HG03108 (cell line): ENCODE measurements at regions not wholly inside any gene's neighbourhood (a gene's known extent, or its start where the extent isn't known, plus 50 kb on each side); places are given as distances from the start of the nearest gene placed in this dataset.
"Not testable (repeated sequence)": the region's sequence is repeated elsewhere in the genome, so short reads cannot be mapped to it uniquely, and the experiment has no call there.

Experiments
- ATAC-seq: cut with Tn5 transposase; IDR thresholded peaks from one replicate; pipeline ENCODE4 v1.9.1; 2021; ENCODE audit warnings: moderate library complexity; ENCODE audit not compliant: unreplicated experiment

DNA sequence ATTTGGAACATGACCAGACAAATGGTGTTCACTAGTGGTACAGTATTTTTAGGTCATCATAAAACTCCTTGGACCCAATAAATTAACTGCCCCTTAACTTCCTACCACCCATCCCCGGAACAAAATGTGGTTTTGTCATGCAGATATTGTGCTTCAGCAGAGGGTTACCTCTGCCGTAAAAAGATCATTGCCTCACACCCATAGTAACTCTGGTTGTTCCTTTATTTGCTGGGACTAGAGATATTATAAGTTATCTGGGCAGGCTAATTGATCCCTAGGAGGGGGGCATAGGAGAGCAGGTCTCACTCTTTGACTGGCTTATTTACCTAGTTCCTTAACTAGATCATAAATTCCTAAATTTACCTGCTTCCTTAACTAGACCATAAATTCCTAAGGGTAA is 1343.9 kb upstream of the CHAC2 start:
- no peak for ATAC-seq

DNA sequence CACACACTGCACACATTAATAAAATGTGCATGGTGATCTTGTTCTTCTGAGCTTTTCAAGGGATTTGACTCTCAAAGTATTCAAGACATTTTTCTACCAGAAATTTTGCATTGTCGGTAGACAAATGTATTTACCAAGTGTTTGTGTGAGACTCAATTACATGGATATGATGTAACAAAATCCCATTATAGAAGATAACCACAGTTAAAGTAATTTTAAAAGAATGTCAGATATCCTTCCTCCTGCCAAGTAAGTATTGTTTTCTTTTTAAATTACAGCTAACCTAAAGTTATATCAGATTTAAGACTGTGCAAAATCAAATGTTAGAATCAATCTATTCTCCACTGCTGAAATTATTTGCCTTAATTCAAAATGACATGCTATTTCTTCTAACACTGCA is 1344.5 kb upstream of the CHAC2 start:
- no peak for ATAC-seq

DNA sequence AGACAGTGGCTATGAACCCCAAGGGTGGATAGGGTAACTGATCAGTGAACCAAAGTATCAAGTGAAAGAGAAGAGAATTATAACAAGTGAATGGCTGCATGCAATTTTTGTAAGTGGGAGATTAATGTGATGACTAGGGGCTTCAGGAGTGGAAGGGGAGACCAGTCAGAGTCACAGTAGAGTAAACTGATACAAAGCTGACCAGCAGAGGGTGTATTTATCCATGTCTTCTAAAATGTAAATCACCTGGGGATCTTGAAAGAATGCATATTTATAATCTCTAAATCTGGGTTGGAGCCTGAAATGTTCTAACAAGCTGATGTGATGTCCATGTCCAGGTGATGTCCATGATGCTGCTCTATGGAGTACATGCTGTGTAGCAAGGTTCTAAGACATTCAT is 1351.3 kb upstream of the CHAC2 start:
- ATAC-seq: no peak

DNA sequence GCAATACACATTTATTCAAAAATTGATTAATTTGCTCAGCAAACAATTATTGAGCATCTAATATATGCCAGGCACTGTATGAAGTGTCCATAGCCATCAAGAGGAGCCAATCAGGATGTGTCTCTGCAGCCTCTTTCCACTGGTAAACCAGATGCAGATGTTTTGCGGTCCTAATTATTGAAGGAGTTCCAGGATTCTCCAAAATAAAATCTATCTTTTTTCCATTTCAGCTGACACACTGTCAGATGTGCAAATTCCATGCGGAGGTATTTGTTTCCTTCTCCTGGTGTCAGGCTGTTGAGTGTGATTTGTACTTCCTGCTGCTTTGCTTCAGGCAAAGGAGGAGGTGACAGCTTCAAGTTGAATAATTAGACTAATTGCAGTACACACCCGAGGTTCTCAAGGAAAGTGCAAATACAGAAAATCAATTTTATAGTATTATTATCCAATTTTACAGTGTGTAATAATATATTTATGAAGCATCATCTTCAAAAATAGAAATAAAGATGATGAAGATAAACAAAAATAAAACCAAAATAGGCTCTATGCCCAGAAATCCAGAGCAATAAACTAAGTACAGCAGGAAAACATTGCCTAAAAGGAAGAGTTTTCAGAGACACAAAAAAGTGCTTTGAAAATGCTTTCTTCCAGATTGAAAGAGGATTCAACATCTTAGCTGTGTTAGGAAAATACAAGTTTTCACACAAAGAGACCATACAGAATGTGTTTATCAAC is 1352.9 kb upstream of the CHAC2 start:
- no peak for ATAC-seq

DNA sequence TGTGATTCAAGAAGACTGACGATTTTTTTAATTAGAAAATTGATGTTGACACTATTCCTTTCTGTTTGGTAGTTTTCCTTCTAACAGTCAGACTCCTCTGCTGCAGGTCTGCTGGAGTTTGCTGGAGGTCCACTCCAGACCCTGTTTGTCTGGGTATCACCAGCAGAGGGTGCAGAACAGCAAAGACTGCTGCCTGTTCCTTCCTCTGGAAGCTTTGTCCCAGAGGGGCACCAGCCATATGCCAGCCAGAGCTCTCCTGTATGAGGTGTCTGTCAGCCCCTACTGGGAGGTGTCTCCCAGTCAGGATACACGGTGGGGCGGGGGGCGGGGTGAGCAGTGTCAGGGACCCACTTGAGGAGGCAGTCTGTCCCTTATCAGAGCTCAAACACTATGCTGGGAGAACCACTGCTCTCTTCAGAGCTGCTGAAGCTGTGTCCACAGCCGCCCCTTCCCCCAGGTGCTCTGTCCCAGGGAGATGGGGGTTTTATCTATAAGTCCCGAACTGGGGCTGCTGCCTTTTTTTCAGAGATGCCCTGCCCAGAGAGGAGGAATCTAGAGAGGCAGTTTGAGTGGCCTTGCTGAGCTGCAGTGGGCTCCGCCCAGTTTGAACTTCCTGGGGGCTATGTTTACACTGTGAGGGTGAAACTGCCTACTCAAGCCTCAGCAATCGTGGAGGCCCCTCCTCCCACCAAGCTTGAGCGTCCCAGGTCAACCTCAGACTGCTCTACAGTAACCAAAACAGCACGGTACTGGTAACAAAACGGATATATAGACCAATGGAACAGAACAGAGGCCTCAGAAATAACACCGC is 1358.1 kb upstream of the CHAC2 start:
- not testable (repeated sequence) for ATAC-seq

DNA sequence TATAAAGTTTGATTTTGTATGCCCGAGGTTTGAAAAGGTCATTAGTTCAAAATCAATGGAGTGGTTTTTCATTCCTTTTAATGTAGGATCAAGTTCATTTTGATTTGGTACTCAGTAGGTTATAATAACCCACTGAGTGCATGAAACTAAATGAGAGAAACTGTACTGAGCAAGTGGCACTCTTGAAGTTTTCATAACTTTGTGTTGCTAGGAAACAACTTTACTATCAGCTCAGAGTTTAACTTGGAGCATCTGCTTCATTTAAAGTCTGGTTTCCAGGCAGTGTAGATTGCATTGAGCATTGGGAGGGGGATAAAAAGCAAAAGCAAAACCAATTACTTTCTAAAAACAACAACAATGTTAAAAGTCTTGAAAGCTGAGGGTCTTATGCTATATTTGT is 1361.6 kb upstream of the CHAC2 start:
- ATAC-seq: no peak

DNA sequence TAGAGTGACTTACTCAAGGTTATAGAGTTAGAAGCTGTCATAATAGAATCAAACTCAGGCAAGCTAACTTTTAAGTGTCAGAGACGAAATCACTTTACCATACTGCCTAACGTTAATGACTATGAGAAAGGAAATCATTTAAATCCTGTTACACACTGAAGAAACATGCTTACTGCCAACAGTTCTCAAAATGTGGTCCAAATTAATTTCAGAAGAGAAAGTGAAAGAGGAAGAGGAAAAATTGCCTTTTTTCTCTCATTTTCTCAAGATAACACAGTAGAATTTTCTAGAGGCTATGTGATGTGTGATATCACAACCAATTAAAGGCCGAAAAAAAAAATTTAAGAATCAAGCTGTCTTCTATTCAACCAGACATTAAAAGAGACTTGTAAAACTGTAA is 1362.7 kb upstream of the CHAC2 start:
- ATAC-seq: no peak

DNA sequence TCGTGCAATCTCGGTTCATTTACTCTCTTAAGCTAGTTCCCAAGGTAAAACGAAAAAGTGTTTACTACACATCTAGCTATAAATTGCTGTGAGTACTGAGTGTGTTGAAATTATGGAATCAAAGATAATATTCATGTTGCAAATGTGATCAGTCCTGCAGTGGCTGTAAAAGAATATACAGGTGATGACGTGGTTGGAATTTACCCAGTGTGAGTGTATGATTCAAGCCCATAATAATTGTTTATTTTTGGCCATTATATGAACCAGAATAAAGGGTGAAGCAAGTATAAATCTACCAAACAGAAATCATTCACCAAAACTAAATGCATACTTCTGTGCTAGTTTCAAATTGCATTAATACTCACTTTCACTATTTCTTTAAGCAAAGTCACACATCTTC is 1363.6 kb upstream of the CHAC2 start:
- no peak for ATAC-seq

DNA sequence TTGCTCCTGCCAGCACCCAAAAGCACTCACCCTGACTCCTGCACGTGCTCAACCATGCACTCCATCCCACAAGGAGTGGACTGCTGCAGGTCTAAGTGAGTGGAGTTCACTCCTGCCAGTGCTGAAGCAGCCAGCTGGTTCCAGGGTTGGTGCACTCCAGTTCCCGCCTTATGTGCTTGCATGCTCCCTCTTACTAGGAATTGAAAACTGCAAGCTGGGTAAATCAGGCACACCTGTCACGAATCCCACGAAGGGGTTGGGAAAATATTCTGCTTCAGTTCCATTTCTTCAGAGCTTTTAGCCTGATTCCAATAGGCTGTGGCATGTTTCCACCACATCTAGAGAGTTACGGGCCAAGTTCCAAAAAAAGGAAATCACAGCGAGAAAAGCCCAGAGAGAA is 1365.5 kb upstream of the CHAC2 start:
- ATAC-seq: no peak

DNA sequence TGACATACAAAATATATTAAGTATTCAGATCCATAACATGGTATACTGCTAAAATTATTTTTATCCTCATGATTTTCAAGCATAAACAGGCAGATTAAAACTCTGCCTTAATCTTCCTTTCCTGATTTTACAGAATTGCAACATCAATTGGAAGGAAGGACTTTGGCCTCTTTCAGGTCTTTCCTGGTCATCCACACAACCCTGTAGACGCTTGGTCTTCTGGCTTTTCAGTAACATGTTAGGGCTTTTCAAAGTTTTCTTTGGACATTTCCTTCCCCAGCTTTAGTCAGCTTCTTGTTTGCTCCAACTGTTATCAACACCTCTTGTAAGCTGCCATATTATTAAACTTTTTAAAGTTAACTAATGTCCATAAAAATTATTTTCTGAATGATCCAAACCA is 1364.9 kb upstream of the NRXN1 start:
- ATAC-seq: no peak

DNA sequence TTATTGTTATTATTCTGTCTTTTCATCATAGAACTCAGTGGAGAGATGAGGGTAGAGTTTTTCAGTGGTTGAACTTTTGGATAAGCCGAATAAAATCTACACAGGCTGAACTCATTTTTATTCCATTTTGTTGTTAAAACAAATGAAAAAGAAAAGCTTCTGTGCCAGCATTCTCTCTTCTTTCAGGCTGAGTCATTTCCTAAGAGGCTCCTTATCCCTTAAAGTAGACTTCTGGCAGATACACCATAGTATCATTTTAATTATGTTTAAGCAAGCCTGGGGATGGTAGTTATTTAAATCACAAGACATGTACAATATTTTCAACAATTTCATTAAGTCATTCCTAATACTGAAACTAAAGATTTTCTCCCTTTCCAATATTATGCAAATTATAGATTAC is 1364.0 kb upstream of the NRXN1 start:
- ATAC-seq: no peak

DNA sequence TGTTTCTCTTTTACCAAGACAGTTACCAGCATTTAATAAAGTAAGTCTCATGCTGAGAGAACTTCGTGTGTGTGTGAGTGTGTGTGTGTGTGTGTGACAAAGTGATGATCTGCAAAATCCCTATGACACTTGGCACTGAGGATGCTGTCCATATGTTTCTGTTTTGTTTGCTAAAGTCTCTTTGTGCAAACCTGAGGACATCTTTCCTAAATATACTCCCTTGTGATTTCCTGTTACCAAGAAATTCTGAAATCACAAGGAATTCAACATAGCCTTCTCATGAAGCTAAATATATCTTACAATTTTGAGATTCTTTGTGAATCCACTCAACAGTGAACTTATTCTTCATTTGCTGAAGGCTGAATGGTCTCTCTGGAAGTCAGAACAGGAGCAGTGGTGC is 1359.7 kb upstream of the NRXN1 start:
- no peak for ATAC-seq

DNA sequence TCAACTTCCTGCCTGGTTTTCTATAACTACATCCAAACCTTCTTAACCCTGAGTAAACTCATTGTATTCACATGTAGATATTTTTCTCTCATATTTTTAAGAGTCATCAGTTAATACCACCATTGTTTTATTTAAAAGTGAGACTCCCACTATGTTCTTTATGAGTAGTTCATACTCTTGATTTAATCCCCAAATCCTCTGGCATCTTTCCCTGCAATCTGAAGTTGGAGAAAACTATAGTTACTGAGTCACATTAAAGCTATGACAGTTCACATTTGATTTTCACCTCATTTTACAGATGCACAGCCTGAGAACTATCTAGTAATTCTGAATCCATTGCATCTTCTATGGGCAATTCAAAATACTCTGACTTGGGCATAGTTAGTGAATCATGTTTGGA is 1358.7 kb upstream of the NRXN1 start:
- ATAC-seq: no peak

DNA sequence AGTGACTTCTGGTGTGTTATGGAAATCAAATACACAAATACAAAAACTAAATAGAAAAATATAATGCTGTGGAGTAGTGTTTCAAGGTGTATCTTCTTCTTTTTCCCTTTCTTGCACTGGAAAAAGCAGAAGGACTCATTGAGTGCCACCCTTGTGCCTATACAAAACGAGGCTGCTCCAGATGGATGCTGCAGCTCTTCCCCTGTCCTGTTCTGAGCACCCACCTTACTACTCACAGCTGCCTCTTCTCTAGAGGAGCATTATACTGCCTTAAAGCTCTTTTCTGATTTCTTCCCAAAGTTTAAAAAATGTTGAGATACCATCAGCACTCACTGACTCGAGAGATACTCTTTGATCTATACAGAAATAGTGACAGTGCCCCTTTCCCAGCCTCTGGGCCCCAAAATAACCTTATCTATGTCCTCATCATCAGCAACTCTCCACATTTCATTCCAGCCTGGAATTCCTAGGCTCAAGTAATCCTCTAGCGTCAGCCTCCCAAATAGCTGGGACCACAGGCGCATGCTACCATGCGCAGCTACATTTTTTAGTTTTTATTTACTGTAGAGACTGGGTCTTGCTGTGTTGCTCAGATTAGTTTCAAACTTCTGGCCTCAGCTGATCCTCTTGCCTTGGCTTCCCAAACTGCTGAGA is 1356.1 kb upstream of the NRXN1 start:
- no peak for ATAC-seq

DNA sequence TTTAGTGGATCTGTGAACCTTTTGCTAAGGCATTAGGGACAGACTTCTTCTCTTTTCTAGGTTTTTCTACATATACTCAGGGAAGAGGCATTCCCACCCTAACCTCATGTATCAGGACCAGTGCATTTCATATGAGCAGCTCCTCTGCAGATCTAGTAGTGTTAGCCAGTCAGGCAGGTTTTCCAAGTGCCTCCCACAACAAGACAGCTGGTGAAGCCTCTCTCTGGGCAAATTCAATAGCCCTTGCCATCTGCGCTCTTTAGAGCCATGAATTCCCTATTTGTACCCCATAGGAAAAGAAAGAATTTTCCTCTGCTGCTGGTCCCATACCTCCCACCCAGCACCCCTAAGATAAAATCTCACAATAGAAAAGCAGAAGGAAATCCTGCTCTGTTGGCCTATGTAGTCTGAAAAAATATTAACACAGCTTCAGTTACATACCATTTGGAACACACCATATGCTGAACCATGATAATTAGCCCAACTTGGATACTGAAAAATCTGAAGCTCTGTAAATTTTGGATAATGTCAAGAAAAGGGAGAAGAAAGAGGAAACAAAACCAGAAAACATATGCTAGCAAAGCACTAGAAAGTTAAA is 1354.6 kb upstream of the NRXN1 start:
- ATAC-seq: no peak

DNA sequence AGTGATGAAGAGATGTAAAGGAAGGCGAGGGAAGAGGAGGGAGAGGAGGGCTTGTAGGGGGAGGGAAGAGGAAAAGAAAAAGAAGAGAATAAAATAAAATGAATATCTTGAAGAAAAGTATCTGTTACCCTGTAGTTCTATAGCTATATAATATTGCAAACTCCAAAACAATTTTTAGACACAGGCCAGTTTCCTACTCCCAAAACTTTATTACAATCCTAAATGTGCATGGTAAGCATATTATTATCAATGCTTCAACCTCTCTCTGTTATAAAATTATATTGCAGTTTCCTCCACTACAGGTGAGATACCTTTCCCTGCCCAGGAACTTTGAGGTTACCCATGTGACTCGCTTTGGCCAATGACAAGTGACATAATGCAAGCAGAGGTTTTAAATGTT is 1351.6 kb upstream of the NRXN1 start:
- ATAC-seq: no peak

DNA sequence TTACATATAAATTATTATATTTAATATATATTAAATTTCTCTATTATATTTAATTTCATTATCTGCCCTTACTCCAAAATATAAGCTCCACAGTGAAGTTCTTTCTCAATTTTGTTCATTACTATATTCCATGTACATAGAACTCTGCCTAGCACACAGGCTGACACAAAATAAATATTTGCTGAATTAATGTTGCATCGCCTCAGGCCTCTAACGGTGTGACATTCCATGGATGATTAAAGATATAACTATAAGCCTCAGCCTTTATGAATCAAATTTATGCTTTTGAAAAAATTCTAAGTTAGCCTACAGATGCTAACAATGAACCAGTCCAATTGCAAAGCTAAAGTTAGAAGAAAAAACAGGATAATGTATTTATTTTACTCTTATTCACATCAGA is 1337.2 kb upstream of the NRXN1 start:
- no peak for ATAC-seq

DNA sequence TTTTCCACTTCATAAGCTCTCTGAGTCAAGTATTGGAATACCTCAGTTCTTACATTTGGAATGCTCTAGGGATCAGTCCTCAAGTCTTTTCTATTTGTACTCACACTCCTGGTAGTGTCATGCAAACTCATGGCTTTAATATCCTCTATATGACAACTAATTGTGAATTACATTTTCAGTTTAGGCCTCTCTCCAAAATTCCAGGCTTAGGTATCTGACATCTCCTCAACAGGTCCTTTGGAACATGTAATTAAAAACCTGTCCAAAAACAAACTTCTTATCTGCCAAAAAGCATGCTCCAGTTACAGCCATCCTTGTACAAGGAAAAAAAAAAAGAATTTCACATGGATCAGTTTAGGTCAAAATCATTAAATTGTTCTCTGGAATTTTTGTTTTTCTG is 1336.2 kb upstream of the NRXN1 start:
- ATAC-seq: no peak

DNA sequence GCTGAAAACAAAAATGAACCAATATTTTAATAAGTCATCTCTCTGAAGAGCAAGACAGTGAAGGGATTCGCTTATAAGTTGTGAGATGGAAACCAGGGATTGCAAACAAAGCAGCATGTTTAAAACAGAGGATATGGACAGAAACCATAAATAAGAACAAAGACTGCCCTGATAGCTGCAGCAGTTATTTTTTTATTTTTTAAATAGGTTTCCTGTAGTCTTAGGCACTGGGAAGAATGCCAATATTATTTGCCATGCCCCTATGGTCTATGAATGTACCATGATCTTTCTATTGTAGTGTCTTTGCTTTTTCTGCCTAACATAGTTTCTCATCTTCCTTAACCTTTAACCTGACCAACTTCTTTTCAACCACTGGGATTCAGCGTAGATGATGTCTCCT is 1334.0 kb upstream of the NRXN1 start:
- no peak for ATAC-seq

DNA sequence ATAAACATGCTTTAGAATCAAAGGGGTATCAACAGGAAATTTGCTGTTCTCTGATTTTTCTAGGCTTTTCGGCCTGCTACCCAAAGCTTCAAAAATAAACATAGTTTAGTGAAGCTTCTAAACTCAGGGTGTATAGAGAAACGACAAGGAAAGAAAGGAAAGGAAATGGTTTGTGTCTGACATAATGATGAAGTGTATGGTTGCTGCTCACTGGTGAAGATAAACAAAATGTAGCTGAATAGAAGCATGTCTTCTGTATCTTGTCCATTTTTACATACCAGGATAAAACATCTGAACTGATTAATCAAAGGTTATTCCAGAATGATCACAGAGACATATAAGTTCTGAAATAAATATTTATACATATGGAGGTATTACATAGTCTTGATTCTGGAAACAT is 1324.6 kb upstream of the NRXN1 start:
- ATAC-seq: no peak

DNA sequence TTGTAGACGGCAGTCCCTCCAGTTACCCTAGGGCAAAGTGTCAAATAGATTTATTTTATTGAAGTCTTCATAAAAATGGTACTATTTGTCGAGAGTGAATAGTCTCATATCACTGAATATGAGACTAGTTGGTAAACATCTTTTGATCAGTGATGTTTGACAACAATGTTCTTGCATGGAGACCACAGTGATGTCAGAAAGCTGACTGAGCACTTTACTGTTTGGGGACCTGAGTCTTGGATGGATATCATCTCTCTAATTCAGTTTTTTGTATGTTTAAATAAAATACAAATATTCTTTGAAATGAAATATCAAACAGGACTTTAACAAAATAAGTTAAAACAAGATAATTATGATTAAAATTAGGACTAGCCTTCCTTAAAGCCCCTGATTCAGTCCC is 1315.4 kb upstream of the NRXN1 start:
- no peak for ATAC-seq

DNA sequence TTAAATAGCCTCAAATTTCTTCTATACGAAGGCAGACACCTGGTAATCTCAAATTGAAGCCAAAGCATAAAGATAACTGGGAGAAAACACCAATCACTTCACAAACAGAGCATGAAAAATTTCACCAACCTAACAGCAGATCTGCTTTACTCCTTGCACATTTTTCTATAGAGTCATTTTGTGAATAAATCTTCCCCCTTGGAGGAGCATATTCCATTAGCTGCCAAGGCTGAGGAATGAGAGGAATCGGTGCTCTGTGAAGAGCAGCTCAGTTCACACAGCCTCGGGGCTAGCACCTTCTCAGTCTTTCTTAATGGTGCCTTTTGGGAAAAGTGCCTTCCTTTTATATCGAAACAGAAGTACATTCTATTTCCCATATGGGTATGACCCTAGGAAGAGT is 1313.7 kb upstream of the NRXN1 start:
- no peak for ATAC-seq
